NCI-H526 (cell line): ENCODE measurements at regions not wholly inside any gene's neighbourhood (a gene's known extent, or its start where the extent isn't known, plus 50 kb on each side); places are given as distances from the start of the nearest gene placed in this dataset.
A peak's percentile ranks its signal among the peaks of the same experiment; 100 is the strongest.
"Not testable (repeated sequence)": the region's sequence is repeated elsewhere in the genome, so short reads cannot be mapped to it uniquely, and the experiment has no call there.

Experiments
- DNase-seq, 2 experiments: peaks; one replicate each; lab custom pipeline; 2025; lab: John Stamatoyannopoulos, UW

GRCh38 chr4:31016322-31017061 is 296.3 kb downstream of the PCDH7 start:
- DNase-seq, result no peak

DNA sequence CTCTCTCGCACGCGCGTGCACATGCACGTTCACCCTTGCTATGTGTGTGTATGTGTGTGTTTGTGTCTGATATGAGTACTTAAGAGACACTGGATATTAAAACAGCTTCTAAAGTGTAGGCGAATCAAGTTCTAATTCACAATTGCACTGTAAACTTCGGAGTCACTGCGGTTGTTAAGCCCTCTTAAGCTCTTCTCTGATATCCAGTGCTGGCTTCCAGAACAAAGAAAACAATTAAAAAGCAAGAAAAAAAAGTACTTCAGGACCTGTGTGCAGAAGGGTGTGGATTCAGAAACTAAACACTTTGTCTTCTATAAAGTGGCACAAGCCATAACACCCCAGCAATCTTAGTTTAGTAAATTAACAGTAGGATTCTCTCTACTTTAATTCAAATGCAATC is 300.2 kb downstream of the PCDH7 start:
- DNase-seq, result no peak

- DNase-seq, result no peak
Observed at GRCh38 chr4:31021008-31021407, 300.8 kb downstream of the PCDH7 start.

DNA sequence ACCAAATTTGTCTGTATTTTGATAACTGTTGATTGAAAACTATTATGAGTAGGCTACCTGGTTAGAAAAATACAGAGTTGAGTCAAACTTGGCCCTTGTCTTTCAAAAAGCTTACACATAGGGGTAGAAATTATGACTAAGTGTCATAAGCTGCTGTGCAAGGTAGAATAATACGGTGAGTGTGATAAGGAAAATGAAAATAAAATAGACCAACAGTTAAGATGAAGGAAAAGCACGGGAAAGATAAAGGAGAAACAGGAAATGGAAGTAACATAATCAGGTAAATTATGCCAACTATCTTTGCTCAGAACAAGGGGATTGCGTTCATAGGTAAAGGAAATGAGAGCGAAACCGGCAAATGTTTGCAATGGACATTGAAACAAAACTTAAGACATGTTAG is 302.5 kb downstream of the PCDH7 start:
- DNase-seq, result no peak

DNA sequence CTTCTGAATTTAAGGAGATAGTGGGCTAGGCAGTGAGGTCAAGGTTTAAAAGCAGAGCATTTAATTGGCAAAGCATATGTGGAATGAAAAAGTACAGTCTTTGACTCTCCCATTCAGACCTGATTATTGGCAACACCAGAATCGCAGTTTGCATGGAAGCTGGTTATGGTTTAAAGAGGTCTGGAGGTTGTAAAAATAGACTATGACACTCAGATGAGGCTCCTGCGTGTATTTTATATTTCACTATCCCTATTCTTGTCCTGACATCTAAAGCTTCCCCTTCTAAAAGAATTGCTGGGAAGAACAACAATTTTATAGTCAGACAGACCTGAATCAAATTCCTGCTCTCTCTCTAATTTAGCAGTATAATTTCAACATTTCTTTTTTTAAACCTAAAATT is 302.9 kb downstream of the PCDH7 start:
- DNase-seq, result no peak

GRCh38 chr4:31023742-31024141 is 303.6 kb downstream of the PCDH7 start:
- no peak for DNase-seq

DNA sequence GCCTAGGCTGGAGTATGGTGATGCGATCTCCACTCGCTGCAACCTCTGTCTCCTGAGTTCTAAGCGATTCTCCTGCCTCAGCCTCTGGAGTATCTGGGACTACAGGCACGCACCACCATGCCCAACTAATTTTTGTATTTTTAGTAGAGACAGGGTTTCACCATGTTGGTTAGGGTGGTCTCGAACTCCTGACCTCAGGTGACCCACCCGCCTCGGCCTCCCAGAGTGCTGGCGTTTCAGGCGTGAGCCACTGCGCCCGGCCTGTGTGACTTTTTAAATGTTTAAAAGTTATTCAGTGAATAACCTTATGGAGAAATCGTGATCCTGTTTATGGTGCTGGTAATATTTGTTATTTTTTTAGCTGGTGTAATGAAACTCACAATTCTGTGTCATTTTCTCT is 304.6 kb downstream of the PCDH7 start:
- DNase-seq, result not testable (repeated sequence)

DNA sequence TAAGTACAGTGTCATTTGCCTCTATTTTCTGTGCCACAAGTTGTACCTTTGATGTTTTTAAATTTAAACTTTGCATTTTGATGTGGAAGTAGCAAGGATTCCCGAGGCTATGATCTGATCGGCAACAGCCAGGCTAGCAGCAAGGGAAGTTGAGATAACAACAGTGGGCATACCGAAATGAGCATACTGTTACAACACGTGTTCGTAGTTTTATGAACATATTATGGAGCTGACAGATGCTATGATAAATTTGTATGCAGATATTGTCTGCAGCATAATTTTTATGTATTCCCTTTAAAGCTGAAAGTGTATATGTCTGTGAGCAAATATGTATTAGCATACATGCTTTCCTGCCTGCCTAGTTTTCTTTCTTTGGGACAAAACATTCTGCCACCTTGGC is 306.1 kb downstream of the PCDH7 start:
- no peak for DNase-seq

- DNase-seq, result no peak
Observed at GRCh38 chr4:31034550-31034949, 314.4 kb downstream of the PCDH7 start.

GRCh38 chr4:31035761-31036160 is 315.6 kb downstream of the PCDH7 start:
- no peak for DNase-seq

DNA sequence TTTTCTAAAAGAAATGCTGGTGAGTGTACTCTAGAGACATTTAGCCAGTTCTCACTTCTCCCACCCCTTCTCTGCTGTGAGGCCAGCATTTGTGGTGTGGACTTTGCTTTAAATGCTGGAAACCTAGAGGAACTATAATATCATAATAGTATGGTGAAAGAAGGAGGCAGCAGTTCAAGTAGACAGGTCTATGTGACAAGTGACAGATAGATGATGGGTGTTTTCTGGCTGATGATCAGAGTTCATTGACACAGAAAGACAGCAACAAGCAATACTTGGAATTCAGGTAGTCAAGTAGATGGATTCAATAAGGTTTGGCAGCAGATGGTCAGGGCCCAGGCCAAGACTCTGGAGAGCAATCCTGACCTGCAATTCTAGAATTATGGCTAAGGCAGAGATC is 317.5 kb downstream of the PCDH7 start:
- no peak for DNase-seq

GRCh38 chr4:31039382-31039781 is 319.2 kb downstream of the PCDH7 start:
- no peak for DNase-seq

- no peak for DNase-seq
Observed at GRCh38 chr4:31040106-31040505, 319.9 kb downstream of the PCDH7 start.

GRCh38 chr4:31041385-31041784 is 321.2 kb downstream of the PCDH7 start:
- DNase-seq, result peak in 1 of 2 experiments; percentile 2

GRCh38 chr4:31041853-31042252 is 321.7 kb downstream of the PCDH7 start:
- no peak for DNase-seq

- no peak for DNase-seq
Observed at GRCh38 chr4:31043382-31044062, 323.4 kb downstream of the PCDH7 start.

DNA sequence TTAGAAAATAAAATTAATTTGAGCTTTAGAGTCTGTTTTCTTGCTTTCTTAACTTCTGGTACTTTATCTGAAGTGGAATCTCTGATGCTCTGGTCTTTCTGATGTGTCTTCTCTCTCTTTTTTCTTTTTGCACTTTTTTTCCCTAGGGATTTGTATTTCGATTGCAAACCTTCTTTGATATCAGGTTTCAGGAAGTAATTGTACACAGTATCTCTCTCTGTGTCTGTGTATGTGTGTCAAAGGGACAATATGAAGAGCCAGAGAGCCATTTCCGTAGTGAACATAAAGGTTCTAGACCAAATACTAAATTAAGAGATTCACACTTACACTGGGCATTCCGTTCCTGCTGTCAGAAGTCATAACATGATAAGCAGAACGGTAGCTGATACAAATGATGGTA is 325.0 kb downstream of the PCDH7 start:
- peak; percentile 2 to 67 for DNase-seq

DNA sequence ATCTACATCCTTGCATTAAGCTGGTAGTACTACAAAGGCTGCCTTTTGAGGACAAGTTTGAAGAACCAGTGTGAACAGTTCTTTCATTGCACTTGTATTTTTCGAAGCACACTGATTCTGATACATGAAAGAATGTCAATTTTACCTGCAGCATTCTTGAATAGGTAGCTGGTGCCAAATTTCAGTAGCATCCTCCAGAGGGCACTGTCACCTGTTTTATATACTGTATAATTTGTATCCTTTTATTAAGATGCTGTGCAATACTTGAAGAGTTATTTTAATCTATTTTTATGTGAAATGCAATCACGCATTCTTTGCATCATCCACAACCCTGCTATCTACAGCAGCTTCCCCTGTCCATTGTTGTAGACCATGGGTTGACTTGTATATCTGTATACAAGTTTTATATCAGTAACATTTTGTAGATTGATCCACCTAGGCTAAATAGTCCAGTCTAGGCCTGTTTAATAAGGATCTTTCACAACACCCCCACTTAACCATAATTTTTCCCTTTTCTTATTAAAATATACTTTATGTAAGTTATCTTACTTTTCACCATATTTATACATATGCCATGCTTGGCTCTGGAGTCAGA is 325.7 kb downstream of the PCDH7 start:
- DNase-seq, result peak; percentile 12 to 72

DNA sequence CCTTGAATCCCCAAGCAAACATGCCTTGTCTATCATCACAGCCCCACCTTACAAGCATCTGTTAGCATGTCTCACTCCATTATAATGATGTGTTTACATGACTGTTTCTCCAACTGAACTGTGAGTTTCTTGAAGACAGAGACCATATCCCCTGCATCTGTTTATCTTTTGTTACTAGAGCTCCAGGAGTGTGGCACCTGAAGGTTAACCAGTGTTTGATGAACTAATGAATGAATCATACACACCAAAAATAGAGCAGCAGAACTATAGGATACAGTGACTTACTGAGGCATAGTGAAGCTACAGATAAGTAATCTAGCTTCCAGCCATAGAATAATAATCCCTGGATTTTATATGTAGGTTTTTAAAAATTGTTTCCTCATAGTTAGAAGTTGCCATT is 331.0 kb downstream of the PCDH7 start:
- DNase-seq, result no peak

- no peak for DNase-seq
Observed at GRCh38 chr4:31051565-31051964, 331.4 kb downstream of the PCDH7 start.

DNA sequence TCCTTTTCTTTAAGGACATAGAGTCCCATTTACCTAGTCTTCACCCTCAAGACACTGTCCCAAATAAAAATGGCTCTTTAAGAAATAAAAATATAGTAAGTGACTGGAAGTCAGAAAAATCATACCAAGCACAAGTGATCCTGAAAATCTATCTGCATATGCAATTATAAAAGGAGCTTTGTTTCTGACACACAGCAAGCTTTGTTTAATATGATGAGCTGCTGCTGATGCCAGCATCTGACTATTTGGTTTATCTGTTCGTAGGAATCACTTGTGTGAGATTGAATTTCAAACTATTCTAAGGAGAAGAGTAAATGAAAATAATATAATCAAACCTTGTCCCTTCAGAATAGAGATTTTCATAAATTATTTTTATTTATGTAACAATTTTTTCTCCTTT is 332.4 kb downstream of the PCDH7 start:
- DNase-seq, result peak; percentile 15 to 31

DNA sequence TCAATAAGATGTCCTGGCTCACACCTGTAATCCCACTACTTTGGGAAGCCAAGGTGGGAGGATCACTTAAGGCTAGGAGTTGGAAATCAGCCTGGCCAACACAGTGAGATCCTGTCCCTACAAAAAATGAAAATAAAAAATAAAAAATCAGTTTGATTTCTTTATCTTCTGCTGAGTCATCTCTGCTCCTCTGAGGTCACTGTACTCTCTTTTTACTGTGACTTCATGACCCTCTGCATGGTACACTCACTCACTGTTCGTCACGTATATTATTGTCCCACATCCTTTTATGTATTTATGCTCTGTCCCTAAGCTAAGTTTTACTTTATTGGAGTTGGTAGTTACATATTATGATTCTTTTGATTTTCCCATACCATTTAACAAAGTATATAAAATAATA is 333.3 kb downstream of the PCDH7 start:
- no peak for DNase-seq

DNA sequence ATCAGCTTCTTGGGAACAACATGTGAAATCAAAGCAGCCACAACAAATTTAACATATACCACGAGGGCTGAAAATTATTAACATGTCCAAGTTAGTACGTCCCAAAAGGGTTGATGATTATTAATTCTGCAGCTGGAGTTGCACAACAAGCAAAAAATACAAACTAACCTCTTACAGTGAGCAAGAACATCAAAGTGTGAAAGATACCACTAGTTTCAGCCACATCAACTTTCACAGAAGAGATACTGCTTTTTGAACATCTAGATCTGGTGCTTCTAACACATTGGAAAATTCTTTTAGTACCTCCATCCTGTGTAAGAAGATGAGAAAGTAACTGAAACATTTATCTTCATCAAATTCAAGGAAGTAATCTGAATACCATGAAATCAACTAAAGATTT is 334.1 kb downstream of the PCDH7 start:
- DNase-seq, result no peak
